Ureter (tissue), 1 donor: ENCODE measurements at regions not wholly inside any gene's neighbourhood (a gene's known extent, or its start where the extent isn't known, plus 50 kb on each side); places are given as distances from the start of the nearest gene placed in this dataset.
"Not testable (repeated sequence)": the region's sequence is repeated elsewhere in the genome, so short reads cannot be mapped to it uniquely, and the experiment has no call there.

Source experiments
- DNase-seq: peaks from one replicate; pipeline ENCODE4 v3.0.0-alpha.2; 2020; ENCODE audit warnings: low spot score
- donor health status: DM: yes; HTN: yes; CAD: no.

GRCh38 chr16:85239239-85239638 is 127.0 kb upstream of the CIBAR2 start:
- DNase-seq: no peak

DNA sequence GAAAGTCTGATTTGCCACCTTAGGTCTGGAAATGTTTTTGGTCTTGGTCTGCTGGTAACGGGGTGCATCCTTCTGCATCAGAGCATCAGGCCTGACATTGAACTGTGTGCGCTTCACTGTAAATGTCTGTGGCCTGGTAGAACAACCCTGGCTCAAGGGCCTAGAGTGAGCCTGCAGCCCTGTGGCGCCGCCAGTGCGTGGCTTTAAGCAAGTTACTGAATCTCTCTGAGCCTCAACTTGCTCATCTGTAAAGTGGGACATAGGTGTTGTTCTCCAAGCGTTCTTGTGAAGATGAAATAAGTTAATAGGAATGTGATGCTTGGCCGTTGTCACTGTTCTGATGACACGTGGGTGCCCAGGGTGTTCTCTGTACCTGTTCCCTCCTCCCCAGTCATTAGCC is 127.6 kb upstream of the CIBAR2 start:
- DNase-seq: no peak

- no peak for DNase-seq
Observed at GRCh38 chr16:85240982-85241924, 129.0 kb upstream of the CIBAR2 start.

DNA sequence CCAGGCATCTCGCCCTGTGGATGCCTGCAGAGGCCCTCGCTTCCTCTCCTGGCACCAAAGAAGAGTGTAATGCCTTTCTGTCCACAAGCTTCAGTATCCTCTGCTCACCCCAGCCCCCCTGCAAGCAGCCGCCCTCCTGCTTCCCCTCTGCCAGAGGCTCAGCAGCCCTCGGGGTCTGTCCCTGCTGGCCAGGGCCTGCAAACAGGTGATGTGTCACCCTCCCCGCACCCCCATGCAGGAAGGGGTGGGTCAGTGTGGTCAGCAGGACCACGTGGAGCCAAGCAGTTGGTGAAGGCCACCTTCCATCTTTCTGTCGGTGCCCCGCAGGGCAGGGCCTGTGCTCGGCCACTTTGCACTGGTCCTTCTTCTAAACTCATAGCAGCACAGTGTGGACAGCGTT is 129.9 kb upstream of the CIBAR2 start:
- no peak for DNase-seq

GRCh38 chr16:85243308-85243707 is 131.0 kb upstream of the CIBAR2 start:
- no peak for DNase-seq

GRCh38 chr16:85244452-85244851 is 132.2 kb upstream of the CIBAR2 start:
- not testable (repeated sequence) for DNase-seq

DNA sequence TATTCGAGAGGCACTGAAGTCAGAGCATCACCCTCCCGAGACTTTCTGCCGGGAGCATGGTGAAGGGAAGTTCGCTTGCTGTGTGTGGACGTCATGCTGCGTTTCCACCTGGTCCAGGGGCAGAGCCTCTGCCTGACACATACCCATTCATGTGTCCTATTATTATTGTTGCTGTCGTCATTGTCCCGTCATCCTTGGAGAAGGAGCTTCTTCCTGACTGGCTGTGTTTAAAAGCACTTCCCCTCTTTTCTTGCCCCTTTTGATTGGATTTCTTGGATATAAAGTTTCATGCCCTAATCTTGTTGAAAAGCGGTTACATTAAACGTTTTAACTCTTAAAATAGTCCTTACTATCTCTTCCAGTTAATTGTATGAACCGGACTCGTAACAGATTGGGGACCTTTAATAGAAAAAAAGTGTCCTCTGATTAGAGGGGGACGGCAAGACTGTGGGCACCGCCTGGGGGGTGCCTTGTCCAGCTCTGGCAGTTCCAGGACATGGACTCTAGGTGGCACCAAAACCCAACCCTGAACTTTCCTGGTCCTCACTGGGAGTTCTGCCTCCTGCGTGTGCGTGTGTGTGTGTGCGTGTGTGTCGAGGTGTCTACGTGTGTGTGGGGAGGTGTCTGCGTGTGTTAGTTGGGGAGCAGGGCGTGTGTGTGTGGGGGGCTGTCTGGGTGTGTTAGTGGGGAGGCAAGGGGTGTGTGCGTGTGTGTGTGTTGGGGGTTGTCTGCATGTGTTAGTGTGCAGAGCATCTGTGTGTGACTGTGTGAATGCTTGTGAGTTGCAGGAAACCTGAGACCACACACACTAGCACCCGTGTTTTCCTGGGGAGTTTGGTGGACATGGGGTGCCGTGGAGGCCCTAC is 133.3 kb upstream of the CIBAR2 start:
- DNase-seq: peak; percentile 64

- DNase-seq: no peak
Observed at GRCh38 chr16:85246473-85246872, 134.2 kb upstream of the CIBAR2 start.

DNA sequence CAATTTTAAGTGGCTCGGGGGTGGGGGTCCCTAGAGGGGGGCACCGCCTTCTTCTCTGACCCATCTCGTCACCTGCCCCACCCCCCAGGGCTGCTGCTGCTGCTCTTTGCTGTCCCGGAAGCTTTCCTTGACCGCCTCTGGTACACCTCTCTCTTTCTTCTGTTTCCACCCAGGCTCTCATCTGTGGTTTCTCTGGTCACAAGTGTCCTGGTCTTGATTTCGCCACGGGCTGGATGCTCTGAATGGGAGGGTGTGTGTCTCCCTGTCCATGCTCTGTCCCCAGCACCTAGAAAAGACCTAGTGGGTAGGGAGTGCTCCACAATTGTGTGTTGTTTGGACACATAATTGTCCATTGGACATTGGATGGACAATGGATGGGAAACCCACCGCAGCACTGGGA is 134.7 kb upstream of the CIBAR2 start:
- no peak for DNase-seq

DNA sequence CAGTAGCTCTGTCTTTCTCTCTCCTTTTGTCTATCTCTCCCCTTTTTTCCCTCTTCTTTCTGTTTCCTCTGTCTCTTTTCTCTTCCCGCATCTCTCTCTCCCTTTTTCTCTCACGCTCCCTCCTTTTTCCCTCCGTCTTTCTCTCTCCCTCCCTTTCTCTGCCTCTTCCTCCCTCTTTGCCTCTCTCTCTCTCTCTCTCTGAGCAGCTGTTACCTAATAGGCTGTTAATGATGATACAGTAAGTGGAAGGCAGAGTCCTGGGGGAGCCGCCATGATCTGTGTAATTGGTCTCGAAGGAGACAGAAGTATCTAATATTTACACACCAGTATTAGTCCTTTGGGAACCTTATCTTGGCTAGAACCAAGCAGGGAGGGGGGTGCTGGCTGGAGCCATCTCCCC is 136.1 kb upstream of the CIBAR2 start:
- DNase-seq: no peak

DNA sequence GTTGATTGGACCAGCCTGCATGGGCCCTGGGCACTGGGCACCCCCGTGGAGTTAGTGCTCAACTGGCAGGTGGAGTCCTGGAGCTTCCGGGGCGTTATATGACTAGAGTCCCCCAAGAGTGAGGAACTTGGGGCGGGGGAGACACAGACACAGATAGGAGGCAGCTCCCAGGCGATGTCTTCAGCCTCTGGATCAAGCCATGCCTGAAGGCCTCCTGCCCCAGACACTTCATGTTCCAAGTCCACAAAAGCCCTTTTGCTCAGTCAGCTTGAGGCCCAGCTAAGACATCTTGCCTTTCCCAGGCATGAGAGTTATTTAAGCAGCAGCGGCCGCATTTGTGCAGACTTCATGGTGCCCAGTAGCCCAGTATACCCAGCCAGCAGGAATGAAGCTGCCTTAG is 136.6 kb upstream of the CIBAR2 start:
- DNase-seq: no peak

DNA sequence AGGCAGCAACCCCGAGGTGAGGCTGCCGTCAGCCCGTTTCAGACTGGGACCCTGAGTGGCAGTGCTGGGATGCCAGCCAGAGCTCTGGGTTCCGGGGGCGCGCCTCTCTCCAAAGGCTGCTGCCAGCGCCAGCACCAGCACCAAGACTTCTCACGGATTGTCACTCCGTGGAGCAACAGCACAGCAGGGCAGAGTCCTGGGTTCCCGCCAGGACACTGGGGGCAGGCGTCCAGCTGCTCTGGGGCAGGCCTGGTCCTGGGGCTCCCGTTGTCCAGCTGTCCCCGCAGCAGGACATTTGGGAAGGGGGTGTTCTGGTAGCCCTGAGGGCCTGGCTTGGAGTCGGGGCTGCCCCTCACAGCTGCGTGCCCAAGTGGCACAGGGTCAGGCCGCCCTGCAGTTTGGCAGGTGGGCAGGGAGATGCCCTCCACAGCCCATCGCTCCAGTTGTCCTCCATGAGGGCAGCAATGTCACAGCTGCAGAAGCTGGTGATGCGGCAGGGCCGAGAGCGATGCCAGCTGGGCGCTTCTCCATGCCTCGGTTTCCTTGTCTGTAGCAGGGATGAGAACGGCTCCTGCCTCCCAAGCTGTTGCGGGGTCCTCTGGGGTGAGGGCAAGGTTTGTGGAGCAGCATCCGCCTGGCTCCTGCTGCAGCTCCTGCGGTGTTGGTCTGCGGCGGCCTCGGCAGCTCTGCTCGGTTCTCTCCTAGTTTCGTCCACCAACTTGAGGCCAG is 137.3 kb upstream of the CIBAR2 start:
- DNase-seq: no peak

- DNase-seq: no peak
Observed at GRCh38 chr16:85250147-85250463, 137.8 kb upstream of the CIBAR2 start.

GRCh38 chr16:85250609-85251223 is 138.4 kb upstream of the CIBAR2 start:
- no peak for DNase-seq

DNA sequence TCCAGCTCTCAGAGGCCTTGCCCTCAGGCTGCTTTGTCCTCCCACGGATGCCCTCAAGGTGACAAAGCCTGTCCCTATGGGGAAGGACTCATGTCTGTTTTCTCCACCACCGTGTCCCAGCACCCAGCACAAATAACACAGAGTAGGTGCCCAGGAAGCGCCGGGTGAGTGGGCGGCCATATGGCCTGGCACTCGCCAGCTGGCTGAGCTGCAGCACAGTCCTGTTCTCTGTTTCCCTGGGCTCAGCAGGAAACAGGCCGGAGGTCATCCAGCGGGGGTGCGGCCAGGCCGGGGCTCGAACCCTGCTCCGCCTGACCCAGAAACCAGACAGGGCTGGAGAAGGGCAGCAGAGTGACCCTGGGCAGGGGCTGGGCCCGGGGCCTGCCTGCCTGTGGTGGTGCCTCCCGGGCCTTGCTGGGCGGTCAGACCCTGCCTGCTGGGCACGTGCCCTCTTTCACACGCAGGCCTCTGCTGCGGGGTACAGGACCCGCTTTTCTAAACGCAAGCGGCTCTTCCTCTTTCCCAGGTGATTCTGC is 139.0 kb upstream of the CIBAR2 start:
- DNase-seq: no peak

GRCh38 chr16:85252014-85252413 is 139.7 kb upstream of the CIBAR2 start:
- DNase-seq: no peak

- DNase-seq: no peak
Observed at GRCh38 chr16:85252461-85252860, 140.2 kb upstream of the CIBAR2 start.

DNA sequence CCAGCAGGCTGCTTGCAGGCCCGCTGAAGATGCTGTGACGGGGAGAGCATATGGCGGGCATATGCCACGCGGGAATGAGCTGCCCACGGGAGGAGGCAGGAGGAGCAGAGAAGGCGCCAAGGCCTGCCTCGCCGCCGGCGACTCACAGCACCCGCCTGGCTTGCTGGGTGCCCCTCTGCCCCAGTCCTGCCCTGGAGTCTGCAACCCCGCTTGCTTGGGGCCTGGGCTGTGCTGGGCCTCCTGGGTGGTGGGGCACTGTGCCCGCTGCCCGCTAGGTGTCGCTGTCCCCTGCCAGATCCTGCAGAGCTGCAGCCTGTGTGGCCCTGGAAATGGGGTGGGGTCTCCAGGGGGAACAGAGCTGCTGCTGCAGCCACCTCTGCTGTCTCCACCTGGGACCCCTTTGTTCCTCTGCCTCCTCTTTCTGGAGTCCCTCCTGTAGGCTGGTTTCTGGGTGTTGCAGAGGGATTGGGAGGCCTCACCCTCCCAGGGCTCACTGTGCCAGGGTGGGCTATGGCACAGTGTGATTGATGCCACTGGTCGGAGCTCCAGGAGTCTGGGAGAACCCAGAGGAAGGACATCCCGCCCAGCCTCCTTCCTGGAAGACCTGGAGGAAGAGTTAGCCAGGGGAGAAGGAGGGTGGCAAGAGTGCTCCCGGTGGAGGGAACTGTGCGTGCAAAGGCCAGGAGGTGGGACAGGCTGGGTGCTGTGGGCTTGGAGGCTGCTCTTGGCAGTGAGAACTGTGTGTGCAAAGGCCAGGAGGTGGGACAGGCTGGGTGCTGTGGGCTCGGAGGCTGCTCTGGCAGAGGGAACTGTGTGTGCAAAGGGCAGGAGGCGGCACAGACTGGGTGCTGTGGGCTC is 141.0 kb upstream of the CIBAR2 start:
- peak; percentile 65 for DNase-seq

- DNase-seq: no peak
Observed at GRCh38 chr16:85254051-85254450, 141.8 kb upstream of the CIBAR2 start.

- no peak for DNase-seq
Observed at GRCh38 chr16:85254921-85255320, 142.6 kb upstream of the CIBAR2 start.

DNA sequence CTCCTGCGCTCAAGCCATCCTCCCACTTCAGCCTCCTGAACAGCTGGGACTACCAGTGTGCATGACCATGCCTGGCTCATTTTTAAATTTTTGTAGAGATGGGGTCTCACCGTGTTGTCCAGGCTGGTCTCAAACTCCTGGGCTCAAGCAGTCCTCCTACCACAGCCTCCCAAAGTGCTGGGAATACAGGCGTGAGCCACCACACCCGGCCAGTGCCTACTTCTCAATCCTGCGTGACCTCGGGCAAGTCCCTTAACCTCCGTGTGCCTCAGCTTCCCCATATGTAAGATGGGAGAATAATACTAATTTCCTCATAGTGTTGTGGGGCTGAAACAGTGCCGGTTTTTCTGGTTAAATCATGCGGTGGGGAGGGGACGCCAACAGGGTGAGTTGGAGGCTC is 143.5 kb upstream of the CIBAR2 start:
- no peak for DNase-seq
